ENCODE measurements at regions not wholly inside any gene's neighbourhood (a gene's known extent, or its start where the extent isn't known, plus 50 kb on each side); places are given as distances from the start of the nearest gene placed in this dataset.

DNA sequence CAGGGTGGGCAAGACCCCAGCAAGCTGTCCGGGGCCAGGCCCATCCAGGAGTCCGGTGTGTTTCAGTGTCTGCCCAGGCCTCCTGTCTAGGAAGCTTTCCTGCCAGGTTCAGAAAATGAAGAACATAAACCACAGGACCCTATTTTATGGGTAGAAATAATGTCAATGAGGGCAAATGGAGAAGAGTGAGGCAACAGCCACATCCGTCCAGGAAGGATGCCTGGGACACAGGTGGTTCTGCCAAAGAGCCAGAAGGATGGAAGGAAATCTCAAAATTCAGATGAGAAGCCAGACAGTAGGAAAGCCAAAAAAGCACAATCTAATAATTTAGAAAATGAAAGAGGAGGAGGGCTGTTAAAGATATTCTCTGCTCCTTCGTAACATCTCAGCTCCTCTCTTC, 262.3 kb downstream of the AUH start:
- no peaks in the 10 kb centered on the region for H3K9me3 Mint-ChIP-seq
- no peak overlapping the region for H3K4me3 Mint-ChIP-seq
- H3K4me1 Mint-ChIP-seq = peaks cover 32% of the 10 kb centered on the region
- H3K36me3 Mint-ChIP-seq = peaks cover 6% of the 10 kb centered on the region
- peak overlapping the region; percentile 51 for H3K27ac Mint-ChIP-seq
- no peak for ATAC-seq
- no peaks in the 10 kb centered on the region for H3K27me3 Mint-ChIP-seq

- H3K27ac Mint-ChIP-seq = peak overlapping the region; percentile 51
- ATAC-seq = no peak
- H3K36me3 Mint-ChIP-seq = no peaks in the 10 kb centered on the region
- no peaks in the 10 kb centered on the region for H3K27me3 Mint-ChIP-seq
- H3K4me1 Mint-ChIP-seq = peaks cover 32% of the 10 kb centered on the region
- no peak overlapping the region for H3K4me3 Mint-ChIP-seq
- H3K9me3 Mint-ChIP-seq = no peaks in the 10 kb centered on the region
Observed at GRCh38 chr9:91100878-91101450, 260.8 kb downstream of the AUH start.

DNA sequence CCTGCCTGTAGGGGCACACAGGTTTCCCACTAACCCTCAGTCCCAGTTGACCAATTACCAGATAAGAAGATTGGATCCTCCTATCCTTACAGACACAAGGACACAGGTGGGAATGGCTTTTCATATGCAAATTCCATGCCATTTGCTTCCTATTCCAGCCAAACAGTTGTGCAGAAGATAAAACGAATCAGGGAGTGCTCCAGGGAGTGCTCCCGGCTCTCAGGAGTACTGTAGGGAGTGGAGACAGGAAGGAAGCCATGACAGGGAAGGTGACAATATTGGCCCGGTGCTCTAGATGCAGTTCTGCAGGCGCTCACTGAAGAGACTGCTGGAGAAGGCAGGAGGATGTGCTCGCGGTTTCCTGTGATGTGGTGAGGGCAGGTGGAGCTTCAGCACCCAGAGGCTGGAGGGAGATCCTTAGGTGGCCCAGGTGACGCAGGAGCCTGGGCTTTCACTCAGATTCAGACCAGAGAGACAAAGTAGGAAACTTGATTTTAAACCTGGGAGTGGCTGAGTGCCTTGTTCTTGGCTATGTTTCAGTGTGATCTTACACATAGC, 260.0 kb downstream of the AUH start:
- Mint-ChIP-seq H3K27ac (peak overlapping the region; percentile 9), H3K9me3 (no peaks in the 10 kb centered on the region), H3K4me3 (no peak overlapping the region), H3K36me3 (no peaks in the 10 kb centered on the region), H3K27me3 (no peaks in the 10 kb centered on the region), H3K4me1 (peaks cover 32% of the 10 kb centered on the region)
- ATAC-seq = peak; percentile 83

- no peak overlapping the region for H3K4me3 Mint-ChIP-seq
- H3K27ac Mint-ChIP-seq = peak overlapping the region; percentile 9
- H3K9me3 Mint-ChIP-seq = no peaks in the 10 kb centered on the region
- no peaks in the 10 kb centered on the region for H3K27me3 Mint-ChIP-seq
- no peaks in the 10 kb centered on the region for H3K36me3 Mint-ChIP-seq
- ATAC-seq = no peak
- H3K4me1 Mint-ChIP-seq = peaks cover 32% of the 10 kb centered on the region
Observed at GRCh38 chr9:91102269-91102668, 259.4 kb downstream of the AUH start.

DNA sequence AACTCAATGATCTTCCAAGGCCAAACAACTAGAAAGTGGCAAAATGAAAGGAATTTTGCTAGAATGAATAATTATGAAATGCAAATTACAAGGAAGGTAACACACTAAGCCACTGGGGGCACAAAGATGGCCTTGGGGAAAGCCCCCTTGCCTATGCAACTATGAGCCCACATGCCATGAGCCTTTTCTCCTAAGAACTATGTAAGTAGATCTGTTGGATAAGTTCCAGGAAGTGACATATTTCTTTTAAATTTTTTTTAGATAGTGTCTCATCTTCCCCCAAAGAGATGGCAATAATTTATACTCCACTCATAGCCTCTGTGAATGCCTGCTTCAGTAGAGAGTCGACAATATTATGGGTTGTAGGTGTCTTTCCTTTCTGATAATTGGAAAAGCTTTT, 257.8 kb downstream of the AUH start:
- Mint-ChIP-seq H3K27ac (no peak overlapping the region), H3K36me3 (no peaks in the 10 kb centered on the region), H3K4me1 (peaks cover 32% of the 10 kb centered on the region), H3K4me3 (no peak overlapping the region), H3K27me3 (no peaks in the 10 kb centered on the region), H3K9me3 (no peaks in the 10 kb centered on the region)
- ATAC-seq = no peak

- Mint-ChIP-seq H3K36me3 (peaks cover 4% of the 10 kb centered on the region), H3K27ac (no peak overlapping the region), H3K27me3 (no peaks in the 10 kb centered on the region), H3K9me3 (peaks cover 9% of the 10 kb centered on the region), H3K4me3 (no peak overlapping the region), H3K4me1 (peaks cover 8% of the 10 kb centered on the region)
- no peak for ATAC-seq
Observed at GRCh38 chr9:91106415-91107081, 255.2 kb downstream of the AUH start.

GRCh38 chr9:91111226-91111625, 250.5 kb downstream of the AUH start:
- Mint-ChIP-seq H3K9me3 (peaks cover 9% of the 10 kb centered on the region), H3K4me3 (no peak overlapping the region), H3K27ac (no peak overlapping the region), H3K27me3 (no peaks in the 10 kb centered on the region), H3K4me1 (no peaks in the 10 kb centered on the region), H3K36me3 (peaks cover 4% of the 10 kb centered on the region)
- no peak for ATAC-seq

GRCh38 chr9:91111876-91112275, 249.8 kb downstream of the AUH start:
- H3K27me3 Mint-ChIP-seq = no peaks in the 10 kb centered on the region
- H3K9me3 Mint-ChIP-seq = peaks cover 9% of the 10 kb centered on the region
- no peak overlapping the region for H3K27ac Mint-ChIP-seq
- H3K36me3 Mint-ChIP-seq = peaks cover 4% of the 10 kb centered on the region
- no peaks in the 10 kb centered on the region for H3K4me1 Mint-ChIP-seq
- no peak overlapping the region for H3K4me3 Mint-ChIP-seq
- ATAC-seq = no peak

GRCh38 chr9:91113016-91113415, 248.7 kb downstream of the AUH start:
- H3K4me3 Mint-ChIP-seq = no peak overlapping the region
- H3K27me3 Mint-ChIP-seq = peaks cover 8% of the 10 kb centered on the region
- H3K9me3 Mint-ChIP-seq = peaks cover 9% of the 10 kb centered on the region
- H3K36me3 Mint-ChIP-seq = peaks cover 4% of the 10 kb centered on the region
- ATAC-seq = no peak
- H3K4me1 Mint-ChIP-seq = peaks cover 4% of the 10 kb centered on the region
- no peak overlapping the region for H3K27ac Mint-ChIP-seq

- H3K27ac Mint-ChIP-seq = no peak overlapping the region
- no peak overlapping the region for H3K4me3 Mint-ChIP-seq
- peaks cover 16% of the 10 kb centered on the region for H3K27me3 Mint-ChIP-seq
- ATAC-seq = no peak
- peaks cover 11% of the 10 kb centered on the region for H3K4me1 Mint-ChIP-seq
- peaks cover 4% of the 10 kb centered on the region for H3K36me3 Mint-ChIP-seq
- H3K9me3 Mint-ChIP-seq = peaks cover 9% of the 10 kb centered on the region
Observed at GRCh38 chr9:91114450-91114849, 247.3 kb downstream of the AUH start.

GRCh38 chr9:91116211-91116610, 245.5 kb downstream of the AUH start:
- no peak overlapping the region for H3K4me3 Mint-ChIP-seq
- no peak for ATAC-seq
- H3K9me3 Mint-ChIP-seq = peaks cover under 1% of the 10 kb centered on the region
- peaks cover under 1% of the 10 kb centered on the region for H3K36me3 Mint-ChIP-seq
- peaks cover 11% of the 10 kb centered on the region for H3K4me1 Mint-ChIP-seq
- H3K27me3 Mint-ChIP-seq = peaks cover 16% of the 10 kb centered on the region
- H3K27ac Mint-ChIP-seq = peak overlapping the region; percentile 35

DNA sequence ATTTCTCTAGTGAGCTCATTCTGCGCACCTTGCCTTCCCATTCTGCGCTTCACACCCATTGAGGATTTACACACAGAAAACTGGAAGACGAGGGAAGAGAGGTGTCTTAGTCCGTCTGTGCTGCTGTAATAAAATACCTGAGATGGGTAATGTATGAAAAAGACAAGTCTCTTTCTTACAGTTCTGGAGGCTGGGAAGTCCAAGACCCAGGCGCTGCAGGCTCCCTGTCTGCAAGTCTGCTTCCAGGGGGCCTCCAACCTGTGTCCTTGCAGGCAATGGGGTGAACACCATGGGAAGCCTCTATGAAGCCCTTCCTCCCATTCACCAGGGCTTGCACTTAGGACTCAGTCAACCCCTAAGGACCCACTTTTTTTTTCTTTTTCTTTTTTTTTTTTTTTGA, 245.0 kb downstream of the AUH start:
- H3K36me3 Mint-ChIP-seq = no peaks in the 10 kb centered on the region
- H3K27me3 Mint-ChIP-seq = peaks cover 16% of the 10 kb centered on the region
- H3K27ac Mint-ChIP-seq = peak overlapping the region; percentile 35
- H3K4me3 Mint-ChIP-seq = no peak overlapping the region
- H3K9me3 Mint-ChIP-seq = no peaks in the 10 kb centered on the region
- no peak for ATAC-seq
- peaks cover 11% of the 10 kb centered on the region for H3K4me1 Mint-ChIP-seq

DNA sequence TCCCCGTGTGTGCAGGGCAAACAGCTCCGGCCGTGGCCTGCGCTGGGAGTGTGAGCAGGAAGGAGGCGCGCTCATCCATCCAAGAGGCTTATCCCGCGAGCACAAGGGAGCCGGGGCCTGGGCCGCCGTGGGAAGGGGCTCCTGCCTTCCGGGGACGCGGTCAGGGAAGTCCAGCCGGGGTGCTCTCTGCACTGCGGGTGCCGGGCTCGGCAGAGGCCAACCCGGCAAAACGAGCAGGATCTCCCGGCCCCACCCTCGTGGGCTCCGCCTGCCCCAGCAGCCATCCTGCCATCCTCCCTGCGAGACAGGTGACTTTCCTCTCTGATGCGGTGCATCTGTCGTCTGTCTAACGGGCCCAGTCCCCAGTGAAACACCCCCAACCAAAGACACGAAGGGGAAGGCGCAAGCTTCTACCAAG, 244.2 kb downstream of the AUH start:
- H3K4me3 Mint-ChIP-seq = peak overlapping the region; percentile 32
- H3K27me3 Mint-ChIP-seq = peaks cover 16% of the 10 kb centered on the region
- H3K9me3 Mint-ChIP-seq = no peaks in the 10 kb centered on the region
- H3K36me3 Mint-ChIP-seq = no peaks in the 10 kb centered on the region
- ATAC-seq = no peak
- peaks cover 11% of the 10 kb centered on the region for H3K4me1 Mint-ChIP-seq
- peak overlapping the region; percentile 66 for H3K27ac Mint-ChIP-seq

- peak overlapping the region; percentile 66 for H3K27ac Mint-ChIP-seq
- H3K4me1 Mint-ChIP-seq = peaks cover 11% of the 10 kb centered on the region
- H3K36me3 Mint-ChIP-seq = no peaks in the 10 kb centered on the region
- ATAC-seq = peak; percentile 71
- peaks cover 16% of the 10 kb centered on the region for H3K27me3 Mint-ChIP-seq
- no peaks in the 10 kb centered on the region for H3K9me3 Mint-ChIP-seq
- peak overlapping the region; percentile 32 for H3K4me3 Mint-ChIP-seq
Observed at GRCh38 chr9:91117959-91118703, 243.6 kb downstream of the AUH start.

DNA sequence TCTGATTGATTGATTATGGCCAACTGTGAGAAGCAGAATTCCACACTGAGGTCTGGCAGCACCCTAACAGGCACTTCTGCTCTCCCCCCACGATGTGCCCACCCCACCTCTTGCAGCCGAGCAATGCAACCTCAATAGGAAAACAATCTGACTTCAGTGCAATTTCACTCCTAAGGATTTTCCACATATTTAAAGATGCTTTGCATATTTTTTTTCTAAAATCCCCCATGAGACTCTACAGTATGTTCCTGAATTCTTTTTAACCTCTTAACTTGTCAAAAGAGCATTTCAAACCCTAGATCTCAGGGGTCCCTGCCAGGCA, 243.1 kb downstream of the AUH start:
- Mint-ChIP-seq H3K9me3 (no peaks in the 10 kb centered on the region), H3K27me3 (peaks cover 16% of the 10 kb centered on the region), H3K27ac (peak overlapping the region; percentile 66), H3K4me3 (no peak overlapping the region), H3K4me1 (peaks cover 11% of the 10 kb centered on the region), H3K36me3 (no peaks in the 10 kb centered on the region)
- no peak for ATAC-seq

GRCh38 chr9:91119142-91119541, 242.6 kb downstream of the AUH start:
- Mint-ChIP-seq H3K27ac (no peak overlapping the region), H3K9me3 (no peaks in the 10 kb centered on the region), H3K36me3 (no peaks in the 10 kb centered on the region), H3K4me3 (no peak overlapping the region), H3K4me1 (peaks cover 11% of the 10 kb centered on the region), H3K27me3 (peaks cover 16% of the 10 kb centered on the region)
- ATAC-seq = no peak

Measured in stimulated activated memory B cell treated with anti-CD40 and anti-IgM and Interleukin-4, amounts not matched to agents 10 μg/mL and 1 μg/mL and 100 μg/mL, for 72 hours (primary cell).